ENCODE measurements at regions not wholly inside any gene's neighbourhood (a gene's known extent, or its start where the extent isn't known, plus 50 kb on each side); places are given as distances from the start of the nearest gene placed in this dataset.
"Not testable (repeated sequence)": the region's sequence is repeated elsewhere in the genome, so short reads cannot be mapped to it uniquely, and the experiment has no call there.

DNA sequence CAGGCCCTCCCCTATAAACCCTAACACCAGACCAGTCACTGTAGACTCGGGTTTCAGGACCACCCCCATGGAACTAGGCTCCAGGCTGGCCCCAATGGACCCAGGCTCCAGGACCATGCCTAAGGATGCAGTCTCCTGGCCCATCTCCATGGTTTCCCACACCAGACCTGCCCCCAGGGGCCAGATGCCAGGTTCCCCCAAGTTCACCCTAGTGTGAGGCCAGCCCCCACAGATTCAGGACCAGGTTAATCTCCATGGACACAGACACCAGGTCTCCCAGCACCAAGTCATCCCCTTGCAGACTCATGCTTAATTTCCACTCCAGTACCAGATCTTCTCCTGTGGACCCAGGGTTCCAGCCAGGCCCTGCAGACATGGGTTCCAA lies 103.8 kb upstream of the LANCL2 start:
- Mint-ChIP-seq H3K4me1 (no peaks in the 10 kb centered on the region), H3K9me3 (no peaks in the 10 kb centered on the region), H3K27me3 (peaks cover 8% of the 10 kb centered on the region), H3K36me3 (ENCODE audit: low read depth) (no peaks in the 10 kb centered on the region), H3K4me3 (no peak overlapping the region), H3K27ac (no peak overlapping the region)
- DNase-seq (no peak), ATAC-seq (no peak)

DNA sequence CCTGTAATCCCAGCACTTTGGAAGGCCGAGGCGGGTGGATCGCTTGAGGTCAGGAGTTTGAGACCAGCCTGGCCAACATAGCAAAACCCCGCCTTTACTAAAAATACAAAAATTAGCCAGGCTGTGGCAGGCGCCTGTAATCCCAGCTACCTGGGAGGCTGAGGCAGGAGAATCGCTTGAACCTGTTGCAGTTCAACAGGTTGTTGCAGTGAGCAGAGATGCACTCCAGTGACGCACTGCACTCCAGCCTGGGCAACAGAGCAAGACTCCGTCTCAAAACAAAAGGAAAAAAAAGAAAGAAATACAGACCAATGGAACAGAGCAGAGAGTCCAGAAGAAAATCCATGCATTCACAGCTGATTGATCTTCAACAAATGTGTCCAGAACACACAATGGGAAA lies 99.8 kb upstream of the LANCL2 start:
- H3K36me3 Mint-ChIP-seq (ENCODE audit: low read depth); H3K9me3 Mint-ChIP-seq; H3K27ac Mint-ChIP-seq; DNase-seq; H3K4me3 Mint-ChIP-seq; ATAC-seq; H3K27me3 Mint-ChIP-seq; H3K4me1 Mint-ChIP-seq: not testable (repeated sequence)

DNA sequence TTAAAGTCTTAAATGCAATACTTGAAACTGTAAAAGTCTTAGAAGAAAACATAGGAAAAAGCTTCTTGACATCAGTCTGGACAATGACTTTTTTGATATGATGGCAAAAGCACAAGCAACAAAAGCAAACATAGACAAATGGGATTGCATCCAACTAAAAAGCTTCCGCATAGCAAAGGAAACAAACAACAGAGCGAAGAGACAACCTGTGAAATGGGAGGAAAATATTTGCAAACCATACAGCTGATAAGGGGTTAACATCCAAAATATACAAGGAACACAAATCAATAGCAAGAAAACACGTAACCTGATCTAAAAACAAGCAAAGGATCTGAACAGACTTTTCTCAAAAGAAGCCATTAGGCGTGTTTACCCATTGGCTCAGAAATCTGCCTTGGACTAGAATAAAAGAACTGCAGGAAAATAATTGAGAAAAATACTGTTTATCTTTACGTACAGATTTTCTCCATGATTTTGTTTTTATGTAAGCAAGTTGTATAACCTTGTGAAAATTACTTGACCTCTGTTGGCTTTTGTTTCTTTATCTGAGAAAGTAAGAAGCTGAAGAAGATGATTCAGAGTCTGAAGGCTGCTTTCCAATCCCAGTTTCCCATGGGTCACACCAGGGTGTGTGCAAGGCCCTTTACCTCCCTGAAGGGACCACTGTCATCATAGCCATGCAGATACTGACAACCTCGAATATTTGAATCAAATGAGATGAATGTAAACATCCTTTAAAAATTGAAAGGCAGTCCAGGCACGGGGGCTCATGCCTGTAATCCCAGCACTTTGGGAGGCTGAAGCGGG lies 99.1 kb upstream of the LANCL2 start:
- no peaks in the 10 kb centered on the region for H3K4me1 Mint-ChIP-seq
- H3K27ac Mint-ChIP-seq: no peak overlapping the region
- no peak for DNase-seq
- H3K36me3 Mint-ChIP-seq (ENCODE audit: low read depth): no peaks in the 10 kb centered on the region
- peaks cover 2% of the 10 kb centered on the region for H3K27me3 Mint-ChIP-seq
- no peak for ATAC-seq
- no peak overlapping the region for H3K4me3 Mint-ChIP-seq
- no peaks in the 10 kb centered on the region for H3K9me3 Mint-ChIP-seq

DNA sequence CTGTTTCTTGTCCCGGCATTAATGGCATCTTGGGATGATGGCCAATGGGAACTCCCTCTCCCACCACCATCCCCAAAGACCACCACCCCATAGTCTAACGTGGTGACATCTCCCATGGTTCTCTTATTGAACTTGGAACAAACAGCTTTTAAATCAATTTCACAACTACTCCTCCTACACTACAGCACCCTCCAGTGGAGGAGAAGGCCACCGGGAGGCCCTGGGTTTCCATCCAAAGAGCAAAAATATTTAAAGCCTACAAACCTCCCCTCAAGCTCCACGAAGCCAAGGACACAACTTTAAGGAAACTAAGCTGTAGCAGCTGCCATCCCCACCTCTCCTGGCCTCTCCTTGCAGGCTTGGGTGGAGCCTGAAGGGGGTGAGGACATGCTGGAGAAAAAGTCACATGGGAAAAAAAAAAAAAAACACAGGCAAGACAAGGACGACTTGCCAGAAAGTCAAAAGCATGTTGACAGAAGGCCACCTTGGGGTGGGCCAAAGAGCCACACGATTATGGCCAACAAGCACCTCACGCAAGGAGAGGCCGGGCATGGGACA lies 94.0 kb upstream of the LANCL2 start:
- DNase-seq: no peak
- Mint-ChIP-seq H3K9me3 (no peaks in the 10 kb centered on the region), H3K4me1 (no peaks in the 10 kb centered on the region)

DNA sequence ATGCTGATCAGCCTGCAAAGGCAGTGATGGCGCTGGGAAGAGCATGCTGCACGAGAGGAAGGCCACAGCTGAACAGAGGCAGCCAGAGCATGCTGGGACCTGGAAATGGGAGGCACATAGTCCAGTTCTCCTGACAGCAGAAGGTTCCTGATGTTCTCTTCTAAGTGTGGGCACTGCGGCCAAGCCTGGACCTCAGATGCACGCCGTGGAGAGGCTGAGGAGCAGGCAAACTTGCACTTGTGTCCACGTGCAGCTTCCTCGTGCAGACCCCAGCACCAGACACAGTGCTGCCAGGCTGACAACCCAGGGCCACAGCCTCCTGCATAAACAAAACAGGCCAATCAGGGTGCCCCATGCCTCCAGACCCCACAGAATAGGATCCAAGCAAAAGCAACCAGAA lies 93.5 kb upstream of the LANCL2 start:
- no peaks in the 10 kb centered on the region for H3K9me3 Mint-ChIP-seq
- H3K27me3 Mint-ChIP-seq: no peaks in the 10 kb centered on the region
- H3K4me1 Mint-ChIP-seq: no peaks in the 10 kb centered on the region
- H3K4me3 Mint-ChIP-seq: no peak overlapping the region
- no peak for ATAC-seq
- no peak overlapping the region for H3K27ac Mint-ChIP-seq
- no peak for DNase-seq
- H3K36me3 Mint-ChIP-seq (ENCODE audit: low read depth): no peaks in the 10 kb centered on the region

More for the DNA sequence above, 94.0 kb upstream of the LANCL2 start:
- Mint-ChIP-seq H3K27me3 (no peaks in the 10 kb centered on the region), H3K4me3 (no peak overlapping the region), H3K36me3 (ENCODE audit: low read depth) (no peaks in the 10 kb centered on the region), H3K27ac (no peak overlapping the region)
- ATAC-seq: no peak

DNA sequence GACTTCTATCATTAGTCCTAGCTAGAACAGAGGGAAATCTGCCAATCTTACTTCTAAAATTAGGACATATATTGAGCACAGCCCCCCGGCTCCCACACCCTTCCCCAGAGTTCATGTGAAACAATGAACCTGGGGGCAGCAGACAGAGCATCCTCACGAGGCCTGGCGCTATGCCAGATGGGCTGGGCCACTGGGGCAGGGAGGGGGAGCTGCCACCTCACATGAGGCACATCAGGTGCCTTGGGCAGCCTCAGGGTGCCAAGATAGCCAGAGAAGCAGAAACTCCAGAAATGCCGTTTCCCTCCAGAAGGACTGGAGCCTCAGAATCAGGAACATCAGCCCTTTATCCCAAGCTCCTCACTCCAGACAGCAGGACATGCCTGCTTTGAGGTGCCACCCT lies 92.8 kb upstream of the LANCL2 start:
- ATAC-seq (no peak), DNase-seq (no peak)
- Mint-ChIP-seq H3K4me3 (no peak overlapping the region), H3K4me1 (no peaks in the 10 kb centered on the region), H3K27ac (no peak overlapping the region), H3K27me3 (no peaks in the 10 kb centered on the region), H3K36me3 (ENCODE audit: low read depth) (no peaks in the 10 kb centered on the region), H3K9me3 (no peaks in the 10 kb centered on the region)

DNA sequence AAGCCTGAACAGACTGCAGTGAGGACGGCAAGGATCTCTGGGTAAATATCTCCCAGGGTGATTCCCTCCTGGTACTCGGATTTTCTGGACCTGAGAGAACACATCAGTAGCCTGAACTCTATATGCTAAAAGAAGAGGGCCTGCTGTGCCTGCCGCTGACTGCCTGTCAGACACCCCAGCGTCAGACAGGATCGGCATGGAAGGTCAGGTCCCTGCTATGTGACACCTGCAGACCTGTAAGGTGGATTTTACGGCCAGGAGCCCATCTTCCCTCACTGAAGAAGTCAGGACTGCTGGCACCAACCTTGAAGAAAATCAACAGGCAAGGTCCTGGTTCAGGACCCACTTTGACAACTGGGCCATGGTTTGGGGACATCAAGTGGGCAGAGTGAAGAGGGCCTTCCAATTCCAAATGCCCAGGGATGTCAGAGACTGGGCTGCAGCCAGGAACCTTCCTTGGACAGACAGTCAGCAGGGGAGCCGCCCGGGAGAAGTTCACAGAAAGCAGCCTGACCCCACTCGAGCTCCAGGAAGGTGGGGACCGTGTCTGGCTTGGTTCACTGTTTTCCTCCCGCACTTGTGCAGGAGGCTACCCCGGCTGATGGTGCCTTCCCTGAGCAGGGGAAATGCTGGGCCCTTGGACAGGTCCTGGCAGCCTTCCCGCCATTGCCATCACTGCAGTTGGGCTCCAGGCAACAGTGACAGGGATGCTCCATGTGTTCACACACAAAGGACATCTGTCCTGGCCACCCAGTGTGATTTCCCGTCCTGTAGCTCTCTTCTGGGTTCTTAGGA lies 91.8 kb upstream of the LANCL2 start:
- H3K9me3 Mint-ChIP-seq: no peaks in the 10 kb centered on the region
- DNase-seq (no peak), ATAC-seq (no peak)
- no peaks in the 10 kb centered on the region for H3K4me1 Mint-ChIP-seq
- H3K27me3 Mint-ChIP-seq: no peaks in the 10 kb centered on the region
- no peak overlapping the region for H3K27ac Mint-ChIP-seq
- no peak overlapping the region for H3K4me3 Mint-ChIP-seq
- H3K36me3 Mint-ChIP-seq (ENCODE audit: low read depth): no peaks in the 10 kb centered on the region

DNA sequence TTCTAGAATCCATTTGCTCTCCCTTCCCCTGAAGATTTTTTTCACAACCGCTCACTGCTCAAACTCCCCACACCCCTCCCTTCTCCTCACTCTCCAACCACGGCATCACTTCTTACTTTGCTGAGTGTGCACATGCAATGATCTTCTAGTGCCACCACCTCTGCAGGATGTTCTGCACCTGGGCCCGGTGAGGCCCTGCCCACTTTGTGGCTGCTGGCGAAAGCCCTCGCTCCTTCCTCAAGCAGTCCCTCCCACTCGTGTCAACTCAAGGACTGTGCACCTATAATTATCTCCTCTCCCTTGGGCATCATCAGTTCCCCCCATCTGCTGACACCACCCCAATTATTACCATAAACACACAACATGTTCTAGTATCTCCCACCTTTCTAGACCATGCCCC lies 91.0 kb upstream of the LANCL2 start:
- H3K4me1 Mint-ChIP-seq: no peaks in the 10 kb centered on the region
- H3K9me3 Mint-ChIP-seq: no peaks in the 10 kb centered on the region
- no peak for ATAC-seq
- no peak overlapping the region for H3K4me3 Mint-ChIP-seq
- no peak overlapping the region for H3K27ac Mint-ChIP-seq
- no peaks in the 10 kb centered on the region for H3K36me3 Mint-ChIP-seq (ENCODE audit: low read depth)
- no peak for DNase-seq
- no peaks in the 10 kb centered on the region for H3K27me3 Mint-ChIP-seq

DNA sequence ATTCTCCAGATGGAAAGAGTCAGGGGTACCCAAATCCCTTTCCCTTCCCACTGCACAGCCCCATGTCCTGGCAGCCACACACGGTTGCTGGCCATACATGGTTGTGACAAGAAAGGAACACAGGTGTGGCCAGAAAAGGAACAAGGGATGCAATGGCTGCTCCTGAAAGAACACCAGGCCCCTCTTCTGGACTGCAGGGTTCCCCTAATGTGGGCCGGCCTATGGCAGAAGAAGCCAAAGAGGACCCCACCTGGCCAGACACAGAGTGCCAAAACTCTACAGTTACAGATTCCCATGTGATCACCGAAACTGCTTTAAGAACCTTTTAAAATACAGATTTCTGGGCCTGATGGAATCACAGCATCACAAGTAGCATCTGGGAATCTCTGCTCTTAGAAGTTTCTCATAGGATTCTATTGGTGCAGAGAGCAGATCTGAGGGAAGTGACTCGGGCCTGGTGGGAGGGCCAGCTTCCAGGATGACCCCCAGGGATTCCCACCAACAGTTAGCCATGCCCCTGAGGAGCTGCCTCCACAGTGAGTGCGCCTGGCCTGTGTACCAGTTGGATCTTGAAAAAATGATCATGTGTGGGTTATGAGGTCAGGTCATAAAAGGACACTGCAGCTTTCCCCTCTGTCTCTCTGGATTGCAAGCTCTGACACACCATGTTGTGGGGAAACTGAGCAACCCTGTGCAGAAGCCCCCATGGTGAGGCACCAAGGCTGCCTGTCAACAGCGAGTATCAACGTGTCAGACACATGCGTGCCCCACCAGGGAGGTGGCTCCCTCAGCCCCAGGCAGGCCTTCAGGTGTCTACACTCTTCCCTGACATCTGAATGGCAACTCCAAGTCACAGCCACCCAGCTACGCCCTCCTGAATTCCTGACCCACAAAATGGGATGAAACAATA lies 89.6 kb upstream of the LANCL2 start:
- no peaks in the 10 kb centered on the region for H3K36me3 Mint-ChIP-seq (ENCODE audit: low read depth)
- no peak overlapping the region for H3K4me3 Mint-ChIP-seq
- H3K9me3 Mint-ChIP-seq: no peaks in the 10 kb centered on the region
- H3K4me1 Mint-ChIP-seq: peaks cover 2% of the 10 kb centered on the region
- no peak for ATAC-seq
- no peaks in the 10 kb centered on the region for H3K27me3 Mint-ChIP-seq
- DNase-seq: no peak
- no peak overlapping the region for H3K27ac Mint-ChIP-seq

DNA sequence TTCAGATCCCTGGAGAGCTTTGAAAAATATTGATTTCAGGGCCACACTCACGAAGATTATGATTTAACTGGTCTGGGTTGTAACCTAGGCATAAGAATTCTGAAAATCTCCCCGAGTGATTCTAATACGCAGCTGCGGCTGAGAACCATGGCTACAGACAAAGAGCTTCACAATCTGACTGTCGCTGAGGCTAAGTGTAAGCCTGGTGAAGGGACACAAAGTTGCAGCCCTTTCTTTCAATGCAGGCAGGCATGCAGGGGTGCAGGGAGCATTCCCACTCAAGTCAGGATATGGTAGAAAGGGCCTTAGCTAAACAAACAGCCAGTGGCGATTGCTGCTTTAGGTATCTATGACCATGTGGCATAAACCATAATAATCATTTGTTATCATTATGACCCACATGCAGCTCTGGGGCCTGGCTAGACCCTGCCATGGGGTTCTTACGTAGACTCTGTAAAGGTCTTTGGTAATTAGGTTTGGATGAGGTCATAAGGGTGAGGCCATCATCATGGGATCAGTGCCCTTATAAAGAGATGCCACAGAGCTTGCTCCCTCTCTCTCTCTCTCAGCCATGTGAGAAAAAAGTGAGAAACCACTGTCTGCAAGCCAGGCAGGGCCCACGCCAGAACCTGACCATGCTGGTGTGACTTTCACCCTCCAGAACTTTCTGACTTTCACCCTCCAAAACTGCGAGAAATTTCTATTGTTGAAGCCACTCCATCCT lies 88.4 kb upstream of the LANCL2 start:
- no peaks in the 10 kb centered on the region for H3K27me3 Mint-ChIP-seq
- no peaks in the 10 kb centered on the region for H3K9me3 Mint-ChIP-seq
- ATAC-seq: no peak

DNA sequence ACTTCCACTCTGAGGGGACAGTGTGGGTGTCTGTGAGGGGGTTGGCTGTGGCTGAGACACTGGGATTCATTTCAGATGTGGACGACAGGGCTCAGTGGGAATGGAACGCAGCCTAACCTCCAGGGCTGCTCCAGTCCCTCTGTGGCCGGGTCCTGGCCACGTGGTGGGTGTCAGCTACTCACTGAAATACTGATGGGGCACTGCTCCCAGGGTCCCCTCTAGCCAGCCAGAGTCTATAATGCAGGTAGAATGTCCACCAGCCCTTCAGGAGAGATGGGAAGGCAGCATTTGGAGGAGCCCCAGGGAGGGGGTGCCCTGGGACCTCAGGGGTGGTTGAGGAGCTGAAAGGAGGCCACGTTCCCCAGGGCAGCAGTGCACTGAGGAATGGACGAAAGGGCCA lies 87.2 kb upstream of the LANCL2 start:
- no peak overlapping the region for H3K4me3 Mint-ChIP-seq
- ATAC-seq (no peak), DNase-seq (no peak)
- no peaks in the 10 kb centered on the region for H3K27me3 Mint-ChIP-seq
- H3K36me3 Mint-ChIP-seq (ENCODE audit: low read depth): no peaks in the 10 kb centered on the region
- H3K4me1 Mint-ChIP-seq: peaks cover 2% of the 10 kb centered on the region
- H3K27ac Mint-ChIP-seq: no peak overlapping the region
- no peaks in the 10 kb centered on the region for H3K9me3 Mint-ChIP-seq

More for the DNA sequence above, 88.4 kb upstream of the LANCL2 start:
- H3K4me1 Mint-ChIP-seq: peaks cover 2% of the 10 kb centered on the region
- H3K36me3 Mint-ChIP-seq (ENCODE audit: low read depth): no peaks in the 10 kb centered on the region
- H3K27ac Mint-ChIP-seq: no peak overlapping the region
- no peak for DNase-seq
- no peak overlapping the region for H3K4me3 Mint-ChIP-seq

DNA sequence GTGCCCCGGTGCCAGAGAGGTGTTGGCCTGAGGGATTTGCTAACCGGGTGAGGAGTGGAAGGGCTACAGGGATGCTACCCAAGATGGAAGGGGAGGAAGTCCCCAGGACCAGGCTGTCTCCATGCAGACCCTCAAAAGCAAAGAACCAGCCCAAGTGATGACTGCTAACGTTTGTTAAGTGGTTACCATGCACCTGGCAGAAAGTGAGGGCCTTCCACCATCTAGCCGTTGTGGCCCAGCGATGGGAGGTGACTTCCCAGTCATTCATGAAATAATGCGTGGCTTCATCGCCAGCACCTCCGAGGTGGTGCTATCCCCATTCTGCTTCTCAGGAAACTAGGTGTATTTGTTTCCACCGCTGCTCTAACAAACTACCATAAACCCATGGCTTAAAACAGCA lies 86.8 kb upstream of the LANCL2 start:
- ATAC-seq (no peak), DNase-seq (no peak)
- no peak overlapping the region for H3K27ac Mint-ChIP-seq
- no peaks in the 10 kb centered on the region for H3K9me3 Mint-ChIP-seq
- H3K4me1 Mint-ChIP-seq: peaks cover 2% of the 10 kb centered on the region
- H3K27me3 Mint-ChIP-seq: no peaks in the 10 kb centered on the region
- no peak overlapping the region for H3K4me3 Mint-ChIP-seq
- no peaks in the 10 kb centered on the region for H3K36me3 Mint-ChIP-seq (ENCODE audit: low read depth)

DNA sequence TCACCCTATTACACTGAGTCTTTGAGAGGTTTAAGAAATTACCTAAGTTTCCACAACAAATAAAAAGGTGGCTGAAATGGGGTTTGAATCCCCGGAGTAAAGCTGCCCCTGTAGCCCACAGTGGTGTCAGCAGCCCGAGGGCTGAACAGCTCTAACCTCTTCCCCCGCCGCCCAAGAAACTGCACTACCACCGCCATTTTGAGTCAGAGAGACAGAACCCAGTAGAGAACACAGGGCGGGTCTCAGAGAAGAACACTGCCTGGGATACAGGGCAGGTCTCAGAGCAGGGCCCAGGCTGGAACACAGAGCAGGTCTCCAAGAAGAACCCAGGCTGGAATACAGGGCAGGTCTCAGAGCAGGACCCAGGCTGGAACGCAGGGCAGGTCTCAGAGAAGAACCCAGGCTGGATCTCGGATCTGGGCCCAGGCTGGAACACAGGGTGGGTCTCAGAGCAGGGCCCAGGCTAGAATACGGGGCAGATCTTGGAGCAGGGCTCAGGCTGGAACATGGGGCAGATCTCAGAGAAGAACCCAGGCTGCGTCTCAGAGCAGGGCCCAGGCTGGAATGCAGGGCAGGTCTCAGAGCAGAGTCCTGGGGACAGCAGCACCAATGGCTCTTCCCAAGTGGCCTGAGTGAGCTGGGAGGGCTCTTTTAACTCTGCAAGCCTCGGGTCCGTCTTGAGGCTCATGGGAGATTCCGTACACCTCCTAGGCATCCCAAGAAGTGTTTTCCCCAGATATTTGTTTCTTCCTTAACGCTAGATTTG lies 85.9 kb upstream of the LANCL2 start:
- no peak overlapping the region for H3K4me3 Mint-ChIP-seq
- no peaks in the 10 kb centered on the region for H3K9me3 Mint-ChIP-seq
- no peak overlapping the region for H3K27ac Mint-ChIP-seq
- peaks cover 2% of the 10 kb centered on the region for H3K4me1 Mint-ChIP-seq
- ATAC-seq (no peak), DNase-seq (no peak)
- no peaks in the 10 kb centered on the region for H3K36me3 Mint-ChIP-seq (ENCODE audit: low read depth)
- H3K27me3 Mint-ChIP-seq: no peaks in the 10 kb centered on the region
